H54 (cell line): ENCODE measurements at regions not wholly inside any gene's neighbourhood (a gene's known extent, or its start where the extent isn't known, plus 50 kb on each side); places are given as distances from the start of the nearest gene placed in this dataset.

Source experiments
- DNase-seq: peaks from one replicate; pipeline ENCODE4 v3.0.0; 2011; ENCODE audit warnings: low spot score, mixed read lengths; ENCODE audit not compliant: insufficient read length
- FAIRE-seq: peaks from 3 replicates; lab custom pipeline; 2011; peaks lifted over from hg19 to GRCh38; lab: Jason Lieb, UNC
- POLR2A ChIP-seq: IDR thresholded peaks from 2 replicates; pipeline ENCODE4 v1.6.1; 2011; ENCODE audit warnings: low read depth, mild to moderate bottlenecking, low read length

- TF ChIP-seq POLR2A, result no peak
- FAIRE-seq (no peak), DNase-seq (no peak)
Observed at GRCh38 chr17:53891726-53892125, 69.0 kb downstream of the KIF2B start.

- DNase-seq, result no peak
- FAIRE-seq, result no peak
- TF ChIP-seq POLR2A, result no peak
Observed at GRCh38 chr17:53892222-53892621, 69.5 kb downstream of the KIF2B start.

- TF ChIP-seq POLR2A, result no peak
- FAIRE-seq (no peak), DNase-seq (no peak)
Observed at GRCh38 chr17:53894591-53894990, 71.9 kb downstream of the KIF2B start.

GRCh38 chr17:53896047-53896446 lies 73.3 kb downstream of the KIF2B start:
- DNase-seq (no peak), FAIRE-seq (no peak)
- no peak for TF ChIP-seq POLR2A

- DNase-seq, result no peak
- FAIRE-seq, result no peak
- no peak for TF ChIP-seq POLR2A
Observed at GRCh38 chr17:53900951-53901350, 78.2 kb downstream of the KIF2B start.

- TF ChIP-seq POLR2A, result no peak
- no peak for DNase-seq
- no peak for FAIRE-seq
Observed at GRCh38 chr17:53907435-53907834, 84.7 kb downstream of the KIF2B start.

GRCh38 chr17:53909802-53910201 lies 87.1 kb downstream of the KIF2B start:
- no peak for TF ChIP-seq POLR2A
- DNase-seq (no peak), FAIRE-seq (no peak)

GRCh38 chr17:53912117-53912516 lies 89.4 kb downstream of the KIF2B start:
- no peak for TF ChIP-seq POLR2A
- FAIRE-seq (no peak), DNase-seq (no peak)

GRCh38 chr17:53919356-53919755 lies 96.6 kb downstream of the KIF2B start:
- DNase-seq, result no peak
- no peak for TF ChIP-seq POLR2A

GRCh38 chr17:53924530-53925455 lies 102.1 kb downstream of the KIF2B start:
- FAIRE-seq, result no peak
- no peak for DNase-seq

More at GRCh38 chr17:53919356-53919755, 96.6 kb downstream of the KIF2B start:
- FAIRE-seq, result no peak

GRCh38 chr17:53932386-53932785 lies 109.7 kb downstream of the KIF2B start:
- FAIRE-seq (no peak), DNase-seq (no peak)
- TF ChIP-seq POLR2A, result no peak

More at GRCh38 chr17:53924530-53925455, 102.1 kb downstream of the KIF2B start:
- no peak for TF ChIP-seq POLR2A

GRCh38 chr17:53934931-53935330 lies 112.2 kb downstream of the KIF2B start:
- DNase-seq (no peak), FAIRE-seq (no peak)
- no peak for TF ChIP-seq POLR2A

GRCh38 chr17:53941231-53941630 lies 118.5 kb downstream of the KIF2B start:
- no peak for FAIRE-seq
- TF ChIP-seq POLR2A, result no peak

GRCh38 chr17:53942436-53942835 lies 119.7 kb downstream of the KIF2B start:
- DNase-seq (no peak), FAIRE-seq (no peak)
- TF ChIP-seq POLR2A, result no peak

More at GRCh38 chr17:53941231-53941630, 118.5 kb downstream of the KIF2B start:
- DNase-seq, result no peak

- DNase-seq, result no peak
- no peak for FAIRE-seq
- TF ChIP-seq POLR2A, result no peak
Observed at GRCh38 chr17:53942898-53943297, 120.2 kb downstream of the KIF2B start.
